ENCODE measurements at regions not wholly inside any gene's neighbourhood (a gene's known extent, or its start where the extent isn't known, plus 50 kb on each side); places are given as distances from the start of the nearest gene placed in this dataset.

- TF ChIP-seq POLR2AphosphoS5 (IDR thresholded peaks at IDR 0.05; ENCODE audit: borderline replicate concordance, low read depth, low read length) (no peak), EZH2 (IDR thresholded peaks at IDR 0.05) (no peak)
Observed at GRCh38 chr10:47123716-47124288, 176.2 kb upstream of the GDF10 start.

Data from SK-N-MC (cell line).